ENCODE measurements at regions not wholly inside any gene's neighbourhood (a gene's known extent, or its start where the extent isn't known, plus 50 kb on each side); places are given as distances from the start of the nearest gene placed in this dataset.

GRCh38 chr19:28636706-28637105 lies 576.2 kb downstream of the UQCRFS1 start:
- no peaks in the 10 kb centered on the region for H3K4me1 ChIP-seq
- no peak overlapping the region for H3K4me3 ChIP-seq
- TF ChIP-seq, protein P1, sequence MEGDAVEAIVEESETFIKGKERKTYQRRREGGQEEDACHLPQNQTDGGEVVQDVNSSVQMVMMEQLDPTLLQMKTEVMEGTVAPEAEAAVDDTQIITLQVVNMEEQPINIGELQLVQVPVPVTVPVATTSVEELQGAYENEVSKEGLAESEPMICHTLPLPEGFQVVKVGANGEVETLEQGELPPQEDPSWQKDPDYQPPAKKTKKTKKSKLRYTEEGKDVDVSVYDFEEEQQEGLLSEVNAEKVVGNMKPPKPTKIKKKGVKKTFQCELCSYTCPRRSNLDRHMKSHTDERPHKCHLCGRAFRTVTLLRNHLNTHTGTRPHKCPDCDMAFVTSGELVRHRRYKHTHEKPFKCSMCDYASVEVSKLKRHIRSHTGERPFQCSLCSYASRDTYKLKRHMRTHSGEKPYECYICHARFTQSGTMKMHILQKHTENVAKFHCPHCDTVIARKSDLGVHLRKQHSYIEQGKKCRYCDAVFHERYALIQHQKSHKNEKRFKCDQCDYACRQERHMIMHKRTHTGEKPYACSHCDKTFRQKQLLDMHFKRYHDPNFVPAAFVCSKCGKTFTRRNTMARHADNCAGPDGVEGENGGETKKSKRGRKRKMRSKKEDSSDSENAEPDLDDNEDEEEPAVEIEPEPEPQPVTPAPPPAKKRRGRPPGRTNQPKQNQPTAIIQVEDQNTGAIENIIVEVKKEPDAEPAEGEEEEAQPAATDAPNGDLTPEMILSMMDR (IDR thresholded peaks at IDR 0.05): no peak
- ATAC-seq: no peak
- H3K36me3 ChIP-seq: no peaks in the 10 kb centered on the region
- peaks cover 0 to 11% (median 0%) of the 10 kb centered on the region in 7 donors for H3K27me3 ChIP-seq
- H3K27ac ChIP-seq: no peak overlapping the region
- intact Hi-C loops (cut with DNase I): loop anchor here in 2 of 10 donors (5.0 to 10.0 kb wide), 2 partner anchors 169 to 172 kb away; no protein-coding TSS in a partner anchor
- H3K9me3 ChIP-seq: peaks cover 0 to 20% (median 7%) of the 10 kb centered on the region in 11 donors
- DNase-seq: no peak
- WGBS, 2 donors: 66 to 69% methylated on average over 5 of the region's 5 CpGs

DNA sequence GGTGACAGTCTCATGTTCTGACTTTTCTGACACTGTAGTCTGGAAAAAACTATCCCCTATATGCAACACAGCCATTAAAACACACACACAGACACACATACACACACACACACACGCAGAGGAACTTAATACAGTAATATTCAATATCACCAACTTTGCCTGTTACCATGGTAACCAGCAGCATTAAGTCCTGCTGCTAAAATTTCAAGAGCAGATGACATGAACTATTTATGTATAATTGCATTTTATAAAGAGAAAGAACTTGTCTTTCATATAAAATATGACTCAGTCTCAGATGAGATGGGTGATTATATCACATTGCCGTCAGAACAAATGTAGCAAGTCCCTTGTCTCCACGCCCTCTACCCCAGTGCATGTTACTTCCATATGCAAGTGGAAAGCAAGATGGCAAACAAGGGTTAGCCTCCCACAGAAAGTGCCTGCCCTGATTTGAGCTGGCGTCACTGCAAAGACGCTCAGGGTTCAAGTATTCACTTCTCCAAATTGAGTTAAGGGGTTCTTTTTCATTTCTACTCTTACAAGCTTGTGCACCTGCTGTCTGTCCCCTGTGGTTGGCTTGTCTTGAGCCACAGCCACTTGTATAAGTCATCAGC lies 576.8 kb downstream of the UQCRFS1 start:
- H3K27ac ChIP-seq: no peak overlapping the region
- peaks cover 0 to 20% (median 7%) of the 10 kb centered on the region in 11 donors for H3K9me3 ChIP-seq
- TF ChIP-seq, protein P1 (IDR thresholded peaks at IDR 0.05): no peak
- H3K4me1 ChIP-seq: no peaks in the 10 kb centered on the region
- no peak for ATAC-seq
- 60 to 71% methylated on average over 5 of the region's 5 CpGs for WGBS, 2 donors
- peaks cover 0 to 11% (median 0%) of the 10 kb centered on the region in 7 donors for H3K27me3 ChIP-seq
- intact Hi-C loops (cut with DNase I): loop anchor here in 2 of 10 donors (5.0 to 10.0 kb wide), 2 partner anchors 169 to 171 kb away; no protein-coding TSS in a partner anchor
- H3K36me3 ChIP-seq: no peaks in the 10 kb centered on the region
- no peak for DNase-seq
- H3K4me3 ChIP-seq: no peak overlapping the region

GRCh38 chr19:28634837-28635236 lies 578.1 kb downstream of the UQCRFS1 start:
- Histone ChIP-seq H3K36me3 (no peaks in the 10 kb centered on the region), H3K9me3 (peaks cover 0 to 27% (median 7%) of the 10 kb centered on the region in 11 donors), H3K27me3 (peaks cover 0 to 7% (median 0%) of the 10 kb centered on the region in 7 donors), H3K4me1 (no peaks in the 10 kb centered on the region), H3K27ac (no peak overlapping the region), H3K4me3 (no peak overlapping the region)
- WGBS, 2 donors: 66% methylated on average over 1 of the region's 1 CpG
- intact Hi-C loops (cut with DNase I): loop anchor here in 7 of 10 donors (2.0 to 10.0 kb wide), 3 partner anchors 168 to 170 kb away; no protein-coding TSS in a partner anchor
- no peak for ATAC-seq
- TF ChIP-seq, protein P1 (IDR thresholded peaks at IDR 0.05): no peak
- DNase-seq: no peak

DNA sequence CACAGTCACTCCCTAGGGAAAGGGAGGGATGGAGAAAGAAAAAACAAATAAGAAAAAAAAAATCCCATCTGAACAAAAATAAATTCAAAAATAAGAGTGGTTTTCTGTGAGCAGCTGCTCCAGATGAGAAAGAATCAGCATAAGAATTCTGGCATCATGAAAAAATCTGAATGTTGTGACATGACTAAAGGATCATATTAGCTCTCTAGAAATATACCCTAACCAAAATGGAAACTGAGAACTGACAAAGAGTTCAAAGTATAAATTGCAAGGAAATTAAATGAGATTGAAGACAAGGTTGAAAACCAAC lies 579.0 kb downstream of the UQCRFS1 start:
- Histone ChIP-seq H3K36me3 (no peaks in the 10 kb centered on the region), H3K27me3 (peaks cover 0 to 7% (median 0%) of the 10 kb centered on the region in 7 donors), H3K4me1 (no peaks in the 10 kb centered on the region), H3K4me3 (no peak overlapping the region), H3K27ac (no peak overlapping the region), H3K9me3 (peaks cover 0 to 33% (median 9%) of the 10 kb centered on the region in 11 donors)
- intact Hi-C loops (cut with DNase I): loop anchor here in 6 of 10 donors (2.0 to 10.0 kb wide), 3 partner anchors 167 to 169 kb away; no protein-coding TSS in a partner anchor
- TF ChIP-seq, protein P1 (IDR thresholded peaks at IDR 0.05): peak in 1 of 9 donors; percentile 1
- ATAC-seq (no peak), DNase-seq (no peak)

All from heart right ventricle (tissue), 16 donors.